Gastroesophageal sphincter (tissue), 3 donors: ENCODE measurements at regions not wholly inside any gene's neighbourhood (a gene's known extent, or its start where the extent isn't known, plus 50 kb on each side); places are given as distances from the start of the nearest gene placed in this dataset.

Experiments
- CTCF ChIP-seq, 4 experiments: fragments of 200-600 bp in 2 of 4; fragments of 450-650 bp in 2 of 4; sonication (generic) in 1 of 4; IDR thresholded peaks; one replicate each; pipeline ENCODE4 v1.5.1; 2017 to 2019; ENCODE audit warnings: antibody characterized with exemption in 4 of 4, mild to moderate bottlenecking in 2 of 4, moderate library complexity in 2 of 4
- EP300 ChIP-seq: sonication (generic); formaldehyde crosslinking; IDR thresholded peaks from one replicate; pipeline ENCODE4 v1.6.1; 2017; ENCODE audit warnings: antibody characterized with exemption, mild to moderate bottlenecking
- POLR2A ChIP-seq, 2 donors: fragments of 450-650 bp; IDR thresholded peaks; one replicate each; pipeline ENCODE4 v1.6.1; 2017; ENCODE audit warnings: antibody characterized with exemption in 2 of 2, mild to moderate bottlenecking in 2 of 2, moderate library complexity in 1 of 2

- TF ChIP-seq CTCF (IDR thresholded peaks at IDR 0.05): no peak
- no peak for TF ChIP-seq POLR2A (IDR thresholded peaks at IDR 0.05)
- TF ChIP-seq EP300: no peak
Measured at GRCh38 chr13:72101768-72102400, 234.9 kb upstream of the DACH1 start.
